ENCODE measurements at regions not wholly inside any gene's neighbourhood (a gene's known extent, or its start where the extent isn't known, plus 50 kb on each side); places are given as distances from the start of the nearest gene placed in this dataset.

GRCh38 chr20:21019814-21020658 is 86.1 kb downstream of the LINC00237 start (continued):
- TF ChIP-seq AKNA (CRISPR knock-in tag; IDR thresholded peaks at IDR 0.05; ENCODE audit: borderline replicate concordance) (no peak), ZNF282 (IDR thresholded peaks at IDR 0.05; ENCODE audit: partially characterized antibody) (no peak), SALL1 (CRISPR knock-in tag; IDR thresholded peaks at IDR 0.05) (no peak; the same call in 1 of the 2 replicates), ZNF362 (CRISPR knock-in tag; IDR thresholded peaks at IDR 0.05; ENCODE audit: borderline replicate concordance) (no peak), ZSCAN5A (CRISPR knock-in tag; IDR thresholded peaks at IDR 0.05; ENCODE audit: borderline replicate concordance) (no peak), MBD4 (IDR thresholded peaks at IDR 0.05; ENCODE audit: borderline replicate concordance, low read length) (no peak), ZSCAN9 (CRISPR knock-in tag; IDR thresholded peaks at IDR 0.05; ENCODE audit: borderline replicate concordance) (no peak), CREM (IDR thresholded peaks at IDR 0.05) (peak; percentile 64; the same call in 1 of the 2 replicates), CREM (CRISPR knock-in tag; IDR thresholded peaks at IDR 0.05) (no peak), MTF2 (CRISPR knock-in tag; IDR thresholded peaks at IDR 0.05; ENCODE audit: borderline replicate concordance) (no peak), ZNF333 (CRISPR knock-in tag; IDR thresholded peaks at IDR 0.05; ENCODE audit: borderline replicate concordance) (no peak), AHDC1 (CRISPR knock-in tag; IDR thresholded peaks at IDR 0.05; ENCODE audit: borderline replicate concordance) (no peak), PCBP2 (optimal IDR thresholded peaks at IDR 0.05; ENCODE audit: low read depth, low read length, poor library complexity, severe bottlenecking) (no peak), MAFG (CRISPR knock-in tag; IDR thresholded peaks at IDR 0.05) (no peak), RAD51 (IDR thresholded peaks at IDR 0.05; ENCODE audit: borderline replicate concordance) (no peak)
